GM12878 (cell line): ENCODE measurements at regions not wholly inside any gene's neighbourhood (a gene's known extent, or its start where the extent isn't known, plus 50 kb on each side); places are given as distances from the start of the nearest gene placed in this dataset.

Source experiments
- ATAC-seq: fragments of 200-7000 bp; cut with Tn5 transposase; 3 replicates; pipeline ENCODE4 v1.9.1; 2020; ENCODE audit warnings: mild to moderate bottlenecking, moderate library complexity
- BruUV-seq: library from RNA; stranded (reverse); fragments of 400-500 nt; replicated peaks from 2 replicates; lab custom pipeline; 2021; lab: Mats Ljungman, UMichigan
- CTCF ChIA-PET: fragments of 300-600 bp; sonication (Branson Sonifier 250); formaldehyde crosslinking; extraction: SDS; loops from one replicate; lab custom pipeline; 2021; ENCODE audit warnings: inconsistent platforms; lab: Yijun Ruan, JAX
- POLR2A ChIA-PET: fragments of 350-600 bp; formaldehyde crosslinking; extraction: SDS; loops from one replicate; lab custom pipeline; 2021; ENCODE audit warnings: inconsistent platforms; lab: Charles Lee
- RAD21 ChIA-PET: fragments of 300-600 bp; sonication (Branson Sonifier 250); formaldehyde crosslinking; loops from one replicate; lab custom pipeline; 2023; ENCODE audit warnings: antibody characterized with exemption; ENCODE audit not compliant: unreplicated experiment; lab: Charles Lee
- SMC1A ChIA-PET: fragments of 300-600 bp; sonication (Branson Sonifier 250); formaldehyde crosslinking; loops from one replicate; lab custom pipeline; 2023; ENCODE audit not compliant: unreplicated experiment, uncharacterized antibody; lab: Charles Lee
- DNase-seq: peaks from one replicate; pipeline ENCODE4 v3.0.0-alpha.2; 2011; ENCODE audit warnings: low read depth, low spot score
- FAIRE-seq: peaks from 3 replicates; lab custom pipeline; 2011; peaks lifted over from hg19 to GRCh38; lab: Jason Lieb, UNC
- H2AFZ ChIP-seq: 2 replicates; pipeline ENCODE4 v1.6.0; 2011; ENCODE audit warnings: low read depth, low read length, control low read depth; ENCODE audit not compliant: control insufficient read depth
- H3K27ac ChIP-seq: 2 replicates; pipeline ENCODE4 v1.5.1; 2011; ENCODE audit warnings: control low read depth; ENCODE audit not compliant: control insufficient read depth, insufficient read depth
- H3K27me3 ChIP-seq, 2 experiments: replicated peaks in 1 of 2; 2 replicates each; pipeline versions ENCODE4 v1.6.0 to v1.6.1; 2011; ENCODE audit warnings: low read length in 1 of 2; ENCODE audit not compliant: control insufficient read depth in 2 of 2, insufficient read depth in 2 of 2
- H3K36me3 ChIP-seq, 2 experiments: 2 replicates each; pipeline ENCODE4 v1.5.1; 2011; ENCODE audit warnings: low read length in 1 of 2; ENCODE audit not compliant: control insufficient read depth in 2 of 2, insufficient read depth in 2 of 2
- H3K4me1 ChIP-seq: 2 replicates; pipeline ENCODE4 v1.6.1; 2011; ENCODE audit warnings: mild to moderate bottlenecking, low read length, moderate library complexity, mixed read lengths; ENCODE audit not compliant: control insufficient read depth, insufficient read depth
- H3K4me2 ChIP-seq: 2 replicates; pipeline ENCODE4 v1.6.0; 2011; ENCODE audit warnings: control low read depth; ENCODE audit not compliant: control insufficient read depth, insufficient read depth
- H3K4me3 ChIP-seq: fragments of 200-600 bp; sonication (generic); 2 replicates; pipeline ENCODE4 v1.5.1; 2016
- H3K79me2 ChIP-seq: 2 replicates; pipeline ENCODE4 v1.6.0; 2011; ENCODE audit warnings: low read length; ENCODE audit not compliant: control insufficient read depth, insufficient read depth
- H3K9ac ChIP-seq: 2 replicates; pipeline ENCODE4 v1.8.0; 2011; ENCODE audit warnings: low read length, control low read depth, mixed read lengths; ENCODE audit not compliant: control insufficient read depth, insufficient read depth
- H3K9me3 ChIP-seq: replicated peaks from 3 replicates; pipeline ENCODE4 v1.5.1; 2011; ENCODE audit warnings: mild to moderate bottlenecking, low read length; ENCODE audit not compliant: control insufficient read depth, insufficient read depth
- H4K20me1 ChIP-seq: 2 replicates; pipeline ENCODE4 v1.6.0; 2011; ENCODE audit not compliant: control insufficient read depth, insufficient read depth
- BCL3 ChIP-seq: IDR thresholded peaks from 2 replicates; pipeline ENCODE4 v1.6.1; 2011; ENCODE audit warnings: borderline replicate concordance, low read depth, mild to moderate bottlenecking, moderate library complexity, low read length; ENCODE audit not compliant: insufficient read depth, poor library complexity, severe bottlenecking
- ELK1 ChIP-seq: IDR thresholded peaks from 2 replicates; pipeline ENCODE4 v1.6.1; 2012; ENCODE audit warnings: low read depth, low read length, improper control_type of control experiment
- ETV6 ChIP-seq, 2 experiments: fragments of 450-650 bp in 1 of 2; IDR thresholded peaks in 1 of 2; conservative IDR thresholded peaks in 1 of 2; 2 replicates each; pipeline ENCODE4 v1.6.1; 2014; ENCODE audit warnings: antibody characterized with exemption in 1 of 2, borderline replicate concordance in 1 of 2, low read depth in 1 of 2, mild to moderate bottlenecking in 1 of 2, moderate library complexity in 1 of 2
- GABPA ChIP-seq: IDR thresholded peaks from 2 replicates; pipeline ENCODE4 v1.6.1; 2014; ENCODE audit warnings: antibody characterized with exemption, low read depth, mild to moderate bottlenecking, inconsistent platforms
- NFYB ChIP-seq: IDR thresholded peaks from 2 replicates; pipeline ENCODE4 v1.6.1; 2011; ENCODE audit warnings: low read depth, mild to moderate bottlenecking, low read length, improper control_type of control experiment, moderate library complexity; ENCODE audit not compliant: insufficient read depth
- RB1 ChIP-seq: fragments of 450-650 bp; formaldehyde crosslinking; IDR thresholded peaks from 2 replicates; pipeline ENCODE4 v1.6.1; 2017; ENCODE audit warnings: mild to moderate bottlenecking, borderline replicate concordance
- RBBP5 ChIP-seq: fragments of 200-600 bp; sonication (generic); conservative IDR thresholded peaks from 2 replicates; pipeline ENCODE4 v1.6.1; 2016
- USF2 ChIP-seq: IDR thresholded peaks from 2 replicates; pipeline ENCODE4 v1.6.1; 2011; ENCODE audit warnings: low read depth, low read length, improper control_type of control experiment, borderline replicate concordance
- WGBS: methylation state at CpG from one replicate; pipeline ENCODE4 v1.1.6; 2016; ENCODE audit warnings: low lambda C conversion rate; ENCODE audit not compliant: insufficient replicate concordance, insufficient coverage; ENCODE audit errors: missing lambda C conversion rate; 5-methylcytosine and 5-hydroxymethylcytosine counted together
- in situ Hi-C: fragments of 300-500 bp; cut with MboI; formaldehyde crosslinking; loops from 9 replicates; pipeline ENCODE4 v1.14.3; 2018; ENCODE audit warnings: mixed read lengths
- intact Hi-C: fragments of 100-400 bp; cut with micrococcal nuclease; formaldehyde crosslinking; loops from one replicate; pipeline ENCODE4 v1.14.2; 2022; ENCODE audit not compliant: unreplicated experiment
- TF ChIP-seq, protein P1 (sequence below): IDR thresholded peaks from 2 replicates; pipeline ENCODE4 v1.6.1; 2012; ENCODE audit warnings: low read length, inconsistent platforms
- TF ChIP-seq, protein P2 (sequence below): fragments of 450-650 bp; IDR thresholded peaks from 2 replicates; pipeline ENCODE4 v1.6.1; 2017; ENCODE audit warnings: borderline replicate concordance
- TF ChIP-seq, protein P3 (sequence below): IDR thresholded peaks from 2 replicates; pipeline ENCODE4 v1.6.1; 2012; ENCODE audit warnings: low read depth, low read length, improper control_type of control experiment

GRCh38 chr10:47243791-47244190, 56.2 kb upstream of the GDF10 start (continued):
- TF ChIP-seq ELK1 (no peak), NFYB (no peak), RBBP5 (no peak), ETV6 (conservative IDR thresholded peaks at IDR 0.05 in 1 of 2, IDR thresholded peaks at IDR 0.05 in 1 of 2; ENCODE audit: borderline replicate concordance in 1 of 2, low read depth in 1 of 2) (no peak), RB1 (no peak), GABPA (no peak)

- SMC1A ChIA-PET = no interaction called here
- no TSS peak for BruUV-seq
- ATAC-seq (no peak), DNase-seq (no peak), FAIRE-seq (no peak)
- no peaks in the 10 kb centered on the region for H3K4me1 ChIP-seq
- no peaks in the 10 kb centered on the region for H3K9me3 ChIP-seq
- H3K9ac ChIP-seq = no peak overlapping the region
- no peaks in the 10 kb centered on the region for H3K36me3 ChIP-seq
- H3K27me3 ChIP-seq = no peaks in the 10 kb centered on the region; a peak in 2 of 4 replicates
- in situ Hi-C loops = no loop called here
- H2AFZ ChIP-seq = no peak overlapping the region
- H4K20me1 ChIP-seq = no peaks in the 10 kb centered on the region
- WGBS = 23% methylated on average over 15 of the region's 15 CpGs
- POLR2A ChIA-PET = no interaction called here
- H3K4me3 ChIP-seq = no peak overlapping the region
- no peak overlapping the region for H3K27ac ChIP-seq
- intact Hi-C loops = no loop called here
- CTCF ChIA-PET = no interaction called here
- H3K79me2 ChIP-seq = no peaks in the 10 kb centered on the region
- RAD21 ChIA-PET = no interaction called here
- no peak overlapping the region for H3K4me2 ChIP-seq
- TF ChIP-seq, protein P1, sequence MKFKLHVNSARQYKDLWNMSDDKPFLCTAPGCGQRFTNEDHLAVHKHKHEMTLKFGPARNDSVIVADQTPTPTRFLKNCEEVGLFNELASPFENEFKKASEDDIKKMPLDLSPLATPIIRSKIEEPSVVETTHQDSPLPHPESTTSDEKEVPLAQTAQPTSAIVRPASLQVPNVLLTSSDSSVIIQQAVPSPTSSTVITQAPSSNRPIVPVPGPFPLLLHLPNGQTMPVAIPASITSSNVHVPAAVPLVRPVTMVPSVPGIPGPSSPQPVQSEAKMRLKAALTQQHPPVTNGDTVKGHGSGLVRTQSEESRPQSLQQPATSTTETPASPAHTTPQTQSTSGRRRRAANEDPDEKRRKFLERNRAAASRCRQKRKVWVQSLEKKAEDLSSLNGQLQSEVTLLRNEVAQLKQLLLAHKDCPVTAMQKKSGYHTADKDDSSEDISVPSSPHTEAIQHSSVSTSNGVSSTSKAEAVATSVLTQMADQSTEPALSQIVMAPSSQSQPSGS = no peak
- TF ChIP-seq USF2 (no peak), BCL3 (no peak)
- TF ChIP-seq, protein P2, sequence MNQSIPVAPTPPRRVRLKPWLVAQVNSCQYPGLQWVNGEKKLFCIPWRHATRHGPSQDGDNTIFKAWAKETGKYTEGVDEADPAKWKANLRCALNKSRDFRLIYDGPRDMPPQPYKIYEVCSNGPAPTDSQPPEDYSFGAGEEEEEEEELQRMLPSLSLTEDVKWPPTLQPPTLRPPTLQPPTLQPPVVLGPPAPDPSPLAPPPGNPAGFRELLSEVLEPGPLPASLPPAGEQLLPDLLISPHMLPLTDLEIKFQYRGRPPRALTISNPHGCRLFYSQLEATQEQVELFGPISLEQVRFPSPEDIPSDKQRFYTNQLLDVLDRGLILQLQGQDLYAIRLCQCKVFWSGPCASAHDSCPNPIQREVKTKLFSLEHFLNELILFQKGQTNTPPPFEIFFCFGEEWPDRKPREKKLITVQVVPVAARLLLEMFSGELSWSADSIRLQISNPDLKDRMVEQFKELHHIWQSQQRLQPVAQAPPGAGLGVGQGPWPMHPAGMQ = no peak
- TF ChIP-seq, protein P3, sequence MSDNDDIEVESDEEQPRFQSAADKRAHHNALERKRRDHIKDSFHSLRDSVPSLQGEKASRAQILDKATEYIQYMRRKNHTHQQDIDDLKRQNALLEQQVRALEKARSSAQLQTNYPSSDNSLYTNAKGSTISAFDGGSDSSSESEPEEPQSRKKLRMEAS = no peak
These were observed 55.2 kb upstream of the GDF10 start for GRCh38 chr10:47244560-47245500.
